ENCODE measurements at regions not wholly inside any gene's neighbourhood (a gene's known extent, or its start where the extent isn't known, plus 50 kb on each side); places are given as distances from the start of the nearest gene placed in this dataset.

GRCh38 chr4:41471126-41472071, 66.6 kb upstream of the LIMCH1 start:
- H3K4me3 ChIP-seq (replicated peaks; ENCODE audit: low read depth, low read length) = no peak overlapping the region
- H3K27me3 ChIP-seq (replicated peaks; ENCODE audit: control insufficient read depth, insufficient read depth, low read length) = no peaks in the 10 kb centered on the region
- DNase-seq (ENCODE audit: extremely low read depth, insufficient read length) = no peak
- no peak for TF ChIP-seq CTCF (IDR thresholded peaks at IDR 0.05; ENCODE audit: insufficient read depth, low read length, poor library complexity, severe bottlenecking)
- no peaks in the 10 kb centered on the region for H3K36me3 ChIP-seq (ENCODE audit: control insufficient read depth, insufficient read depth, low read length)

- no peak for TF ChIP-seq CTCF (IDR thresholded peaks at IDR 0.05; ENCODE audit: insufficient read depth, low read length, poor library complexity, severe bottlenecking)
- H3K27me3 ChIP-seq (replicated peaks; ENCODE audit: control insufficient read depth, insufficient read depth, low read length) = no peaks in the 10 kb centered on the region
- DNase-seq (ENCODE audit: extremely low read depth, insufficient read length) = no peak
- H3K36me3 ChIP-seq (ENCODE audit: control insufficient read depth, insufficient read depth, low read length) = no peaks in the 10 kb centered on the region
- H3K4me3 ChIP-seq (replicated peaks; ENCODE audit: low read depth, low read length) = no peak overlapping the region
Measured at GRCh38 chr4:41472081-41472480, 65.9 kb upstream of the LIMCH1 start.

- no peak for TF ChIP-seq CTCF (IDR thresholded peaks at IDR 0.05; ENCODE audit: insufficient read depth, low read length, poor library complexity, severe bottlenecking)
- Histone ChIP-seq H3K27me3 (replicated peaks; ENCODE audit: control insufficient read depth, insufficient read depth, low read length) (no peaks in the 10 kb centered on the region), H3K4me3 (replicated peaks; ENCODE audit: low read depth, low read length) (no peak overlapping the region), H3K36me3 (ENCODE audit: control insufficient read depth, insufficient read depth, low read length) (no peaks in the 10 kb centered on the region)
- DNase-seq (ENCODE audit: extremely low read depth, insufficient read length) = no peak
Measured at GRCh38 chr4:41473176-41473575, 64.8 kb upstream of the LIMCH1 start.

GRCh38 chr4:41475402-41475801, 62.6 kb upstream of the LIMCH1 start:
- H3K4me3 ChIP-seq (replicated peaks; ENCODE audit: low read depth, low read length) = no peak overlapping the region
- no peak for TF ChIP-seq CTCF (IDR thresholded peaks at IDR 0.05; ENCODE audit: insufficient read depth, low read length, poor library complexity, severe bottlenecking)
- no peaks in the 10 kb centered on the region; the same call in 1 of the 2 replicates for H3K27me3 ChIP-seq (replicated peaks; ENCODE audit: control insufficient read depth, insufficient read depth, low read length)
- DNase-seq (ENCODE audit: extremely low read depth, insufficient read length) = no peak
- no peaks in the 10 kb centered on the region for H3K36me3 ChIP-seq (ENCODE audit: control insufficient read depth, insufficient read depth, low read length)

- no peak for DNase-seq (ENCODE audit: extremely low read depth, insufficient read length)
- H3K36me3 ChIP-seq (ENCODE audit: control insufficient read depth, insufficient read depth, low read length) = no peaks in the 10 kb centered on the region
- H3K27me3 ChIP-seq (replicated peaks; ENCODE audit: control insufficient read depth, insufficient read depth, low read length) = no peaks in the 10 kb centered on the region; the same call in 1 of the 2 replicates
- no peak for TF ChIP-seq CTCF (IDR thresholded peaks at IDR 0.05; ENCODE audit: insufficient read depth, low read length, poor library complexity, severe bottlenecking)
- H3K4me3 ChIP-seq (replicated peaks; ENCODE audit: low read depth, low read length) = no peak overlapping the region
Measured at GRCh38 chr4:41476310-41476885, 61.6 kb upstream of the LIMCH1 start.

All from GM06990 (cell line).